ENCODE measurements at regions not wholly inside any gene's neighbourhood (a gene's known extent, or its start where the extent isn't known, plus 50 kb on each side); places are given as distances from the start of the nearest gene placed in this dataset.

GRCh38 chr10:129046065-129046681, 420.9 kb upstream of the MGMT start:
- TF ChIP-seq, protein P1, sequence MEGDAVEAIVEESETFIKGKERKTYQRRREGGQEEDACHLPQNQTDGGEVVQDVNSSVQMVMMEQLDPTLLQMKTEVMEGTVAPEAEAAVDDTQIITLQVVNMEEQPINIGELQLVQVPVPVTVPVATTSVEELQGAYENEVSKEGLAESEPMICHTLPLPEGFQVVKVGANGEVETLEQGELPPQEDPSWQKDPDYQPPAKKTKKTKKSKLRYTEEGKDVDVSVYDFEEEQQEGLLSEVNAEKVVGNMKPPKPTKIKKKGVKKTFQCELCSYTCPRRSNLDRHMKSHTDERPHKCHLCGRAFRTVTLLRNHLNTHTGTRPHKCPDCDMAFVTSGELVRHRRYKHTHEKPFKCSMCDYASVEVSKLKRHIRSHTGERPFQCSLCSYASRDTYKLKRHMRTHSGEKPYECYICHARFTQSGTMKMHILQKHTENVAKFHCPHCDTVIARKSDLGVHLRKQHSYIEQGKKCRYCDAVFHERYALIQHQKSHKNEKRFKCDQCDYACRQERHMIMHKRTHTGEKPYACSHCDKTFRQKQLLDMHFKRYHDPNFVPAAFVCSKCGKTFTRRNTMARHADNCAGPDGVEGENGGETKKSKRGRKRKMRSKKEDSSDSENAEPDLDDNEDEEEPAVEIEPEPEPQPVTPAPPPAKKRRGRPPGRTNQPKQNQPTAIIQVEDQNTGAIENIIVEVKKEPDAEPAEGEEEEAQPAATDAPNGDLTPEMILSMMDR (IDR thresholded peaks at IDR 0.05; ENCODE audit: low read depth, low read length), result no peak
- no peak for TF ChIP-seq EZH2phosphoT487 (IDR thresholded peaks at IDR 0.05; ENCODE audit: low read depth)

Measured in OCI-LY3 (cell line).